HEK293 (cell line): ENCODE measurements at regions not wholly inside any gene's neighbourhood (a gene's known extent, or its start where the extent isn't known, plus 50 kb on each side); places are given as distances from the start of the nearest gene placed in this dataset.

Source experiments
- CTCF ChIP-seq: fragments of 450-650 bp; formaldehyde crosslinking; IDR thresholded peaks from 2 replicates; pipeline ENCODE4 v1.5.1; 2016; ENCODE audit warnings: missing biosample characterization, missing genetic modification characterization
- MEIS1 ChIP-seq: sonication (generic); formaldehyde crosslinking; IDR thresholded peaks from 2 replicates; pipeline ENCODE4 v1.8.1; 2022; ENCODE audit warnings: missing genetic modification reagents, mild to moderate bottlenecking, borderline replicate concordance
- PATZ1 ChIP-seq: fragments of 450-650 bp; formaldehyde crosslinking; IDR thresholded peaks from 2 replicates; pipeline ENCODE4 v1.5.1; 2016; ENCODE audit warnings: missing biosample characterization, missing genetic modification characterization
- REST ChIP-seq: fragments of 450-650 bp; formaldehyde crosslinking; IDR thresholded peaks from 2 replicates; pipeline ENCODE4 v1.5.1; 2016; ENCODE audit warnings: missing biosample characterization, missing genetic modification characterization
- TCF7L2 ChIP-seq: IDR thresholded peaks from 2 replicates; pipeline ENCODE4 v1.6.1; 2011; ENCODE audit warnings: low read depth, mild to moderate bottlenecking, inconsistent platforms, low read length, moderate library complexity, borderline replicate concordance
- TSHZ1 ChIP-seq: fragments of 450-650 bp; formaldehyde crosslinking; IDR thresholded peaks from 2 replicates; pipeline ENCODE4 v1.5.1; 2016; ENCODE audit warnings: missing biosample characterization, missing genetic modification characterization, borderline replicate concordance
- ZNF146 ChIP-seq: fragments of 450-650 bp; formaldehyde crosslinking; IDR thresholded peaks from 2 replicates; pipeline ENCODE4 v1.5.1; 2016; ENCODE audit warnings: missing biosample characterization, missing genetic modification characterization
- ZNF350 ChIP-seq: fragments of 450-650 bp; formaldehyde crosslinking; IDR thresholded peaks from 2 replicates; pipeline ENCODE4 v1.5.0; 2017; ENCODE audit warnings: missing biosample characterization, mild to moderate bottlenecking, missing genetic modification characterization
- ZNF560 ChIP-seq: fragments of 450-650 bp; formaldehyde crosslinking; IDR thresholded peaks from 2 replicates; pipeline ENCODE4 v1.5.1; 2017; ENCODE audit warnings: missing biosample characterization, missing genetic modification characterization, borderline replicate concordance
- ZNF624 ChIP-seq: fragments of 450-650 bp; formaldehyde crosslinking; IDR thresholded peaks from 2 replicates; pipeline ENCODE4 v1.5.1; 2017; ENCODE audit warnings: missing biosample characterization, missing genetic modification characterization

GRCh38 chrX:65406532-65406931 is 128.1 kb downstream of the LAS1L start:
- no peak for TF ChIP-seq TCF7L2
- TF ChIP-seq CTCF (tag by site-specific recombination), result no peak
- no peak for TF ChIP-seq ZNF350 (tag by site-specific recombination)
- no peak for TF ChIP-seq ZNF560 (tag by site-specific recombination)
- TF ChIP-seq ZNF146 (tag by site-specific recombination), result no peak
- TF ChIP-seq PATZ1, result no peak
- TF ChIP-seq REST (tag by site-specific recombination), result no peak
- no peak for TF ChIP-seq ZNF624
- TF ChIP-seq TSHZ1 (tag by site-specific recombination), result no peak
- TF ChIP-seq MEIS1 (CRISPR knock-in tag), result no peak
